Putamen (tissue), 1 donor: ENCODE measurements at regions not wholly inside any gene's neighbourhood (a gene's known extent, or its start where the extent isn't known, plus 50 kb on each side); places are given as distances from the start of the nearest gene placed in this dataset.

ENCODE experiments used
- DNase-seq: peaks from one replicate; pipeline ENCODE4 v3.0.0-alpha.2; 2016; ENCODE audit warnings: low spot score

- DNase-seq, result no peak
Measured at GRCh38 chr9:134967547-134967930, 49.8 kb upstream of the FCN1 start.

GRCh38 chr9:134968011-134968822, 50.5 kb upstream of the FCN1 start:
- no peak for DNase-seq

- no peak for DNase-seq
Measured at GRCh38 chr9:134968823-134969090, 51.0 kb upstream of the FCN1 start.

- no peak for DNase-seq
Measured at GRCh38 chr9:134969156-134970045, 51.7 kb upstream of the FCN1 start.

GRCh38 chr9:134970198-134970597, 52.5 kb upstream of the FCN1 start:
- DNase-seq, result no peak

GRCh38 chr9:134970719-134971118, 53.0 kb upstream of the FCN1 start:
- no peak for DNase-seq

- DNase-seq, result no peak
Measured at GRCh38 chr9:134971196-134971595, 53.5 kb upstream of the FCN1 start.

- no peak for DNase-seq
Measured at GRCh38 chr9:134971696-134972095, 54.0 kb upstream of the FCN1 start.

- DNase-seq, result no peak
Measured at GRCh38 chr9:134972140-134972539, 54.4 kb upstream of the FCN1 start.

- DNase-seq, result no peak
Measured at GRCh38 chr9:134975253-134975652, 57.5 kb upstream of the FCN1 start.

GRCh38 chr9:134976403-134976802, 58.7 kb upstream of the FCN1 start:
- DNase-seq, result no peak

- no peak for DNase-seq
Measured at GRCh38 chr9:134978272-134978671, 60.6 kb upstream of the FCN1 start.

- no peak for DNase-seq
Measured at GRCh38 chr9:134980516-134980915, 62.8 kb upstream of the FCN1 start.

GRCh38 chr9:134980991-134981390, 63.3 kb upstream of the FCN1 start:
- no peak for DNase-seq

- no peak for DNase-seq
Measured at GRCh38 chr9:134981829-134982228, 64.1 kb upstream of the FCN1 start.

- DNase-seq, result no peak
Measured at GRCh38 chr9:134982311-134982710, 64.6 kb upstream of the FCN1 start.

GRCh38 chr9:134983074-134983473, 65.4 kb upstream of the FCN1 start:
- no peak for DNase-seq

GRCh38 chr9:134983506-134984371, 66.0 kb upstream of the FCN1 start:
- no peak for DNase-seq

- no peak for DNase-seq
Measured at GRCh38 chr9:134984372-134985265, 66.9 kb upstream of the FCN1 start.

GRCh38 chr9:134985451-134985850, 67.7 kb upstream of the FCN1 start:
- no peak for DNase-seq

- no peak for DNase-seq
Measured at GRCh38 chr9:134986957-134987356, 69.2 kb upstream of the FCN1 start.
